Posterior vena cava (tissue), 2 donors: ENCODE measurements at regions not wholly inside any gene's neighbourhood (a gene's known extent, or its start where the extent isn't known, plus 50 kb on each side); places are given as distances from the start of the nearest gene placed in this dataset.

Experiments
- DNase-seq: peaks from one replicate; pipeline ENCODE4 v3.0.0-alpha.2; 2020; ENCODE audit warnings: low spot score
- intact Hi-C, 2 donors: fragments of 100-400 bp; cut with DNase I; formaldehyde crosslinking; loops; one replicate each; pipeline versions ENCODE4 v1.14.1 to v1.14.2; 2022 to 2023
- donor health status: DM: yes; HTN: yes; CAD: no.
- donor health status: DM: yes; HTN: yes; CAD: no.

GRCh38 chr10:8998751-8999150 is 944.3 kb downstream of the GATA3 start:
- DNase-seq, result no peak
- intact Hi-C loops, result no loop called here

DNA sequence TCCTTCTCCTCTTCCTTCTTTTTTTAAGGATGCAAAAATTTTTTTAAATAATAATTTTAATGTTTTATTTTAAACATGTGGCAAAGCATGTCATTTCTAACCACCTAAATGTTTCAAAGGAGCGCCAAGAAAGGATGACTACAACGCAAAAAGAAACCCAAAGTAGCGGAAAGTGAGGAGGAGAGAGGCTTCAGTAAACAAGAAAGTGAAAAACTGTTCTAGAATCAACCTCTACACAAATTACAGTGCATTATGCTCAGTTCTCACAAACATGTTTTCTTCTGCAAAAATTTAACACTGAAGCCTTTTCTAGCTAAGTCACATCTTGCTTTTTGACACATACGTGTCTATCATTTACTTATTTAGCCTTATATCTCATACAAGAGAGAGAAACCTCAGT is 948.6 kb downstream of the GATA3 start:
- DNase-seq, result no peak
- intact Hi-C loops, result no loop called here

GRCh38 chr10:9004736-9005135 is 950.2 kb downstream of the GATA3 start:
- no peak for DNase-seq
- intact Hi-C loops, result no loop called here

GRCh38 chr10:9009505-9009904 is 955.0 kb downstream of the GATA3 start:
- intact Hi-C loops, result no loop called here
- DNase-seq, result no peak

- intact Hi-C loops, result no loop called here
- no peak for DNase-seq
Observed at GRCh38 chr10:9010093-9010492, 955.6 kb downstream of the GATA3 start.

DNA sequence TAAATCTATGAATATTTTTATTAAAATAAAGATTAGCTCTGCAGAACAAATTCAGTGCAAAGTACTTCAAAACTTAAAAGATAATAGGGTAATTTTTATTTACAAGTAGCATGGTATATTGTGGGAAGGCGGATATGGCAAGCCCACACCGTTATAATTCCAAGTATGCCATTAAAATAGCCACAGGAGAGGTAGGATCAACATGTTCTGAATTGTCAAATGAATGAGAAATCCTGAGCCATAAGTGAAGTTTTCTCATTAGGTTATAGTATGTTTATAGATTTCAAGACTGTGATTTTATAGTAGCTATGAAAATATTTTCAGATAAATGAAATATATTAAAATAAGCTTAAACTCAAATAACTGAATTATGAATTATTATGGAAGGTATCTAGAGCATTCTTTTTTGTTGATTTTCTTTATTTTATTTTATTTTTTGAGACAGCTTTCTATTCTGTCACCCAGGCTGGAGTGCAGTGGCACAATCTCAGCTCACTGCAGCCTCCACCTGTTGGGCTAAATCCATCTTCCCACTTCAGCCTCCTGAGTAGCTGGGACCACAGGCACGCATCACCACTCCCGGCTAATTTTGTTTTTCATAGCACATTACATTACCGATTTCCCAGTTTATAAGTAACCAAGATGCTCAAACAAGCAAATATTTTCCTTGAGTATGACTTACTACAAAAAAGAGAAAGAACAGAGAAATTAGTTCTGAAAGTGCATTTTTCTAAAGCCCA is 956.6 kb downstream of the GATA3 start:
- intact Hi-C loops, result no loop called here

DNA sequence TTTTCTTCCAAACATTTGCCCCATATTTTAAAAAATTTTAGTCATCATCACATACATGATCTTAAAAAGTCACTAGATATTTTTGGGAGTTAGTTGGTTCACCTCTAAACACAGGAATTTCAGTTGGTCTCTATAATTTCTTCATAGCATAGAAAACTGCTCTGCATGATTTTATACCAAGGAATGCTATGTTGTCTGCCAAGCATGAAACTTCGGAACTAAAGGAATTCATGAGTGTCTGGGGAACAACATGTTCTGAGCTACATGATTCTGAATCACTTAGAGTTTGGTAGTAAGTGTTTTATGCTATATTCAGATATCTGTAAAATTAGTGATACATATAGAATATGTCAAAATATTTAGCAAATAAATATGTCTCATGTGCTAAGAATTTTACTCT is 957.8 kb downstream of the GATA3 start:
- no peak for DNase-seq
- intact Hi-C loops, result no loop called here

More for the DNA sequence above, 956.6 kb downstream of the GATA3 start:
- DNase-seq, result no peak

GRCh38 chr10:9015005-9015404 is 960.5 kb downstream of the GATA3 start:
- intact Hi-C loops, result no loop called here
- no peak for DNase-seq

DNA sequence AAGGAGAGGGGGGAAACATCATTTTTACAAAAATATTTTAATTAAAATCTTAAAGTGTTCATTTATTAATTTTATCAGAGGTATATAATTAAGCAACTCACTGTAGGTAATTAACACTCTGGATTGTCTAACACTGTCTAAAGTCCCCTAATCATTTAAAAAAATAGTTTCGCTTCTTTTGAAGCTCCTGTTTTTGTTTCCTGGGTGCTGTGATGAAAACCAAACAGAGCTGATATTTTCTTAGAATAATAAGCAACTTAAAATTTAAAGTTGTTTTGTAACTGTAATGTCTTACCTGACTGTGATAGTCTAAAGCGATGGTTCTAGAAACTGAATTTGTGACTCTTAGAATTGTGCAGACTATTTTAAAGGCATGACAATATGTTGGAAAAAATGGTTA is 961.0 kb downstream of the GATA3 start:
- DNase-seq, result no peak

DNA sequence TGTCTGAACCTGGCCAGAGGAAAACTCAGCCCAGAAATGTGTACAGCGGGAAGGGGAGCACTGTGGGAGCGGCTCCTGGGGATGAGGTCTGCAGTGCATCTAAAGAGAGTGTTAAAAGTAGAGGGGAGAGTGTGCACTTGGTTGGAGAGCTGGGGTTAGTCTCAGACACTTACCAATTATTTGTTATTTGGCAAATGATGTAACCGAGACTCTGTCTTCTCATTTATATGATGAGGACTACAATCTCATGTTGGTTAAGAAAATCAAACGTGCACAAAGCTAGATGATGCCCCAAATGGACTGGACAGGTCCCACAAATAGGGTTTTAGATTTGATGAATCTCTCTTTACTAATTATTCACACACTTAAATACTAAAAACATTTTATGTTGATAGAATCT is 962.4 kb downstream of the GATA3 start:
- no peak for DNase-seq
- intact Hi-C loops, result no loop called here

More for the DNA sequence above, 961.0 kb downstream of the GATA3 start:
- intact Hi-C loops, result no loop called here

GRCh38 chr10:9018195-9019173 is 964.0 kb downstream of the GATA3 start:
- intact Hi-C loops, result no loop called here
- DNase-seq, result no peak

- no peak for DNase-seq
- intact Hi-C loops, result no loop called here
Observed at GRCh38 chr10:9023206-9023605, 968.7 kb downstream of the GATA3 start.

DNA sequence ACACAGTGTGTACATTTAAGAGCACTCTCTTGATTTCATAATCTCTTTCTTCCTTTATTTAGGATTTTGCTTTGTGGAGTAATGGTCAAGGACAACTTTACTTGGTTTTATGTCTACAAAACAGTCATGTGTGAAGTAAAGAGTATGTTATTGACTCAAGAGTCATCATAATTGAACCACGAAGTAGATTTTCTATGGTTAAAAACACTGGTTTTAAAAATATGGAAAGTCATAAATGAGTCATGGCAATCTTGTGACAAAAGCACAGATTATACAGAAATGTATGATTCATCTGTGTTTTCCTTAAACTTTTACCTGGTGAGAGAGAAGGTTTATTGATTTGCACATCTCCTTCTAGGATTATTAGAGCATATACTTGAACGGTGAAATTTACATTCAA is 969.7 kb downstream of the GATA3 start:
- intact Hi-C loops, result no loop called here
- DNase-seq, result no peak

GRCh38 chr10:9028231-9028630 is 973.7 kb downstream of the GATA3 start:
- intact Hi-C loops, result no loop called here
- no peak for DNase-seq

DNA sequence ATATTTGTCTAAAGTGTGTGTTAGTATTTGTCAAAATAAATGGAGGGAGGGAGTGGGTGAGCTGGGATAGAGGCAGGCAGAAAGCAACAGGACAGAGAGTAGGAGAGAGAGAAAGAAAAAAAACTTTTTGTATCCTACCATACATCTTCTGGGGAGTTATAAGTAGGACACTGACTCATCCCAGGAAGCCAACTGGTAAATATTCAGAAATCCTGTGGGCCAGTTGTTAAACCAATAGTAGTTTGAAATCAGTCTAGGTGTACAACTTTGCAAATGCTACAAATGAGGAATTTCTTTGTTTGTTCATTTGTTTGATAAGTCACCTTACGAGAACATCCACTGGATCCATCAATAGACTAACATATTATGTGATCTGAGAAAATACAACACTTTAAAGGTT is 980.9 kb downstream of the GATA3 start:
- DNase-seq, result no peak
- intact Hi-C loops, result no loop called here

DNA sequence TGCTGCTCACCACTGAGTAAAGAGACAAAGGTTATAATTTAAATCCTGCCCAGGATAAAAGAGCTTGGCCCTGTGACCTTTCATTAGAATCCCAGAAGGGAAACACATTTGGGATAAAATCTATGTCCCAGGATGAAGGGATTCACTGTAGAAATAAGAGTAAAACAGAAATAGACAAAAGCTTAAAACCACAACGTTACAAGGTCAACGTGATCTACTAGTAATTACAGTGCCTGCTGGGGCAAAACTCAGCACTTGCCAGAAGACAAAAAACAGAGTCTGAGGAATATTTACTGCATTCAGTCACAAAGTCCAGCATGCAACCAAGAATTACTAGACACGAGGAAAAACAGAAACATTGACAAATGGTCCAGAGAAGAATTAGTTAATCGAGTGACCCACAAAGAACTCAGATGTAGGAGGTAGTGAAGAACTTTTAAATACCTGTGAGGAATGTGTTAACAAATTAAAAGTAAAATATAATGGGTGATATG is 982.3 kb downstream of the GATA3 start:
- DNase-seq, result no peak
- intact Hi-C loops, result no loop called here

GRCh38 chr10:9038146-9038714 is 983.7 kb downstream of the GATA3 start:
- intact Hi-C loops, result no loop called here
- DNase-seq, result no peak

GRCh38 chr10:9043466-9043865 is 989.0 kb downstream of the GATA3 start:
- intact Hi-C loops, result no loop called here
- no peak for DNase-seq

DNA sequence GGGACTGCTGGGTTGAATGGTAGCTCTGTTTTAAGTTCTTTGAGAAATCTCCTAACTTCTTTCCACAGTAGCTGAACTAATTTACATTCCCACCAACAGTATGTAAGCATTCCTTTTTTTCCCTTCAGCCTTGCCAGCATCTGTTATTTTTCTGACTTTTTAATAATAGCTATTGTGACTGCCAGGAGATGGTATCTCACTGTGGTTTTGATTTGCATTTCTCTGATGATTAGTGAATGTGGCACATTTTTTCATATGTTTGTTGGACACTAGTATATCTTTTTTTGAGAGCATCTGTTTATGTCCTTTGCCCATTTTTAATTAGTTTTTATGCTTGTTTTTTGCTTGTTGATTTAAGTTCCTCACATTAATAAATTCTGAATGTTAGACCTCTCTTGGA is 990.8 kb downstream of the GATA3 start:
- DNase-seq, result no peak
- intact Hi-C loops, result no loop called here

DNA sequence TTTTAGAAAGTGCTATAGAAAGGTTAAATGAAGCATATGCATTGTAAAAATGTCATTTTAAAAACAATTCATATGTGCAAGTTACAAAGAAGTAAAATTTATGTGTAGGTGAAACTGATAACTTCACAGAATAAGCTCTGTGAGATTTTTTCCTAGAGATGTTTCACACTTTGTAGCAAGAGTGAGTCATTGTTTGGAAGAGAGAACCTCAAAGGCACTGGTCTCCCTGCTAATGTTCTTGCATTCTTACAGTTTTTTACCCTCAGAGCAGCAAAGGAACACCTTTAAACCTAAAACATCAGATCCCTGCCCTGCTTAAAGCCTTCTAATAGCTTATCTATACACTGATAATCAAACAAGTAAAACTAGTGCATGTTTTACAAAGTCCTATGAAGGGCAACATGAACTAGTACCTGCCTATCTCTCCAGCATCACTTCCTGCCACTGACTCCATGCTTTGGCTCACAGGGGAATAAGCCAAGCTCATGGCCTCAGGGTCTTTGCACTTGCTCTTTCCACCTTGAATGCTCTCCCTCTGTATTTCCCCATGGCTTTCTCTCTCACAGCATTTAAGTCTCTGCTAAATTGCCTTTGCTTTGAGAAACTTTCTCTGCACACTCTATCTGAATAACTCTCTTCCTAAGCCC is 997.0 kb downstream of the GATA3 start:
- DNase-seq, result no peak
- intact Hi-C loops, result no loop called here
